Smooth muscle cell (in vitro differentiated cells): ENCODE measurements at regions not wholly inside any gene's neighbourhood (a gene's known extent, or its start where the extent isn't known, plus 50 kb on each side); places are given as distances from the start of the nearest gene placed in this dataset.
A peak's percentile ranks its signal among the peaks of the same experiment; 100 is the strongest.

ENCODE experiments used
- DNase-seq: peaks from one replicate; lab custom pipeline; 2025; ENCODE audit not compliant: unreplicated experiment; lab: John Stamatoyannopoulos, UW
- H2AFZ ChIP-seq: fragments of 200-600 bp; sonication (generic); 2 replicates; pipeline ENCODE4 v1.6.0; 2016; ENCODE audit warnings: antibody characterized with exemption, low read depth, mild to moderate bottlenecking
- H3F3A ChIP-seq: fragments of 200-600 bp; sonication (generic); 2 replicates; pipeline ENCODE4 v1.6.0; 2017; ENCODE audit warnings: antibody characterized with exemption, low read depth
- H3K27ac ChIP-seq: fragments of 200-600 bp; sonication (generic); 2 replicates; pipeline ENCODE4 v1.5.1; 2016; ENCODE audit warnings: low read depth, mild to moderate bottlenecking
- H3K27me3 ChIP-seq: fragments of 200-600 bp; sonication (generic); 2 replicates; pipeline ENCODE4 v1.6.1; 2016; ENCODE audit warnings: low read depth, mild to moderate bottlenecking
- H3K36me3 ChIP-seq: fragments of 200-600 bp; sonication (generic); 2 replicates; pipeline ENCODE4 v1.5.1; 2016; ENCODE audit warnings: low read depth
- H3K4me1 ChIP-seq: fragments of 200-600 bp; sonication (generic); 2 replicates; pipeline ENCODE4 v1.5.1; 2016; ENCODE audit warnings: low read depth
- H3K4me2 ChIP-seq: fragments of 200-600 bp; sonication (generic); 2 replicates; pipeline ENCODE4 v1.6.0; 2016; ENCODE audit warnings: mild to moderate bottlenecking
- H3K4me3 ChIP-seq: fragments of 200-600 bp; sonication (generic); 2 replicates; pipeline ENCODE4 v1.5.1; 2016; ENCODE audit warnings: mild to moderate bottlenecking
- H3K79me2 ChIP-seq: fragments of 200-600 bp; sonication (generic); 2 replicates; pipeline ENCODE4 v1.6.0; 2016; ENCODE audit warnings: low read depth, mild to moderate bottlenecking
- H3K9ac ChIP-seq: fragments of 200-600 bp; sonication (generic); 2 replicates; pipeline ENCODE4 v1.6.0; 2016; ENCODE audit warnings: low read depth
- H3K9me3 ChIP-seq: fragments of 200-600 bp; sonication (generic); replicated peaks from 2 replicates; pipeline ENCODE4 v1.5.1; 2016; ENCODE audit warnings: low read depth
- H4K20me1 ChIP-seq: fragments of 200-600 bp; sonication (generic); 2 replicates; pipeline ENCODE4 v1.6.0; 2016; ENCODE audit warnings: low read depth
- WGBS: methylation state at CpG from one replicate; pipeline ENCODE4 v1.1.7; 2016; ENCODE audit warnings: low lambda C conversion rate; 5-methylcytosine and 5-hydroxymethylcytosine counted together
- TF ChIP-seq, protein P1 (sequence below): fragments of 200-600 bp; sonication (generic); IDR thresholded peaks from 2 replicates; pipeline ENCODE4 v1.5.1; 2017; ENCODE audit warnings: borderline replicate concordance, mild to moderate bottlenecking, antibody characterized with exemption; ENCODE audit not compliant: insufficient read depth, poor library complexity, severe bottlenecking

DNA sequence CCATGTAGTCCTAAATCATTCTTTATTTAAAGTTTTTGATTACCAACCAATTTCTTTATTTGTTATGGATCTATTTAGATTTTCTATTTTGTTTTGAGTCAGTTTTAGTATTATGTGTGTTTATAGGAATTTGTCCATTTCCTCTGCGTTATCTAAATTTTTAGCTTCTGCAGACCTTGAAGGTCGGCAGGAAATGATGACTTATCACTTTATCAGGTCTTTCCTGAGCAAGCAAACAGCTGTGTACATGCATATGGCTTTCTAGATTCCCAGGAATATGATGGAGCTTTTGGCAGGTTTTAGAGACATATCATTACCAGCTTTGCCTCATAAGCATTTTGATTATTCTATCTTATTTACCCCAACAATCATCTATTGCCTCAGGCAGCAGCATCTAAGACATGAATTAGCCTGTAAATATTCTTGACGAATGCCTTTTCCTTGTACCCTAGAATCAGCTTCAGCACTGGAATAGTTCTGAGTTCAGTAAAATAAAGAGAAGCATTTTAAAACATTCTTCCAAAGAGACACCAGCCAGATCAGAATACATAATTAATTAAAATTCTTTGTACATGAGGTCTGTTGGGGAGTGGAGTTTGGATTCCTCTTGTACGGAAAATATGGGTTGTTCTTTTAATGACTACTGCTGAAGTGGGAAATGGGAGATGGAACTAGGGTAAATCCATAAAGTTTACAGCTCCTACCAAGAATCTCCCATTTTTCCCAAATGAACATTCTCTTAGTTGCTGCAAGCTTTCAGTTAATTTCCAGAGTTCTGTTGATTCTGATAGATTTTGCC, 408.8 kb upstream of the SEMA3C start:
- TF ChIP-seq, protein P1, sequence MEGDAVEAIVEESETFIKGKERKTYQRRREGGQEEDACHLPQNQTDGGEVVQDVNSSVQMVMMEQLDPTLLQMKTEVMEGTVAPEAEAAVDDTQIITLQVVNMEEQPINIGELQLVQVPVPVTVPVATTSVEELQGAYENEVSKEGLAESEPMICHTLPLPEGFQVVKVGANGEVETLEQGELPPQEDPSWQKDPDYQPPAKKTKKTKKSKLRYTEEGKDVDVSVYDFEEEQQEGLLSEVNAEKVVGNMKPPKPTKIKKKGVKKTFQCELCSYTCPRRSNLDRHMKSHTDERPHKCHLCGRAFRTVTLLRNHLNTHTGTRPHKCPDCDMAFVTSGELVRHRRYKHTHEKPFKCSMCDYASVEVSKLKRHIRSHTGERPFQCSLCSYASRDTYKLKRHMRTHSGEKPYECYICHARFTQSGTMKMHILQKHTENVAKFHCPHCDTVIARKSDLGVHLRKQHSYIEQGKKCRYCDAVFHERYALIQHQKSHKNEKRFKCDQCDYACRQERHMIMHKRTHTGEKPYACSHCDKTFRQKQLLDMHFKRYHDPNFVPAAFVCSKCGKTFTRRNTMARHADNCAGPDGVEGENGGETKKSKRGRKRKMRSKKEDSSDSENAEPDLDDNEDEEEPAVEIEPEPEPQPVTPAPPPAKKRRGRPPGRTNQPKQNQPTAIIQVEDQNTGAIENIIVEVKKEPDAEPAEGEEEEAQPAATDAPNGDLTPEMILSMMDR: no peak
- WGBS: 72% methylated on average over 4 of the region's 4 CpGs
- Histone ChIP-seq H3K4me3 (no peak overlapping the region), H3K4me1 (peaks cover 8% of the 10 kb centered on the region), H2AFZ (peak overlapping the region; percentile 16), H3K27me3 (no peaks in the 10 kb centered on the region), H3F3A (peaks cover 3% of the 10 kb centered on the region), H3K27ac (no peak overlapping the region), H3K9ac (no peak overlapping the region), H3K36me3 (no peaks in the 10 kb centered on the region), H3K9me3 (no peaks in the 10 kb centered on the region), H4K20me1 (no peaks in the 10 kb centered on the region), H3K79me2 (no peaks in the 10 kb centered on the region), H3K4me2 (peak overlapping the region; percentile 1)
- DNase-seq: no peak

DNA sequence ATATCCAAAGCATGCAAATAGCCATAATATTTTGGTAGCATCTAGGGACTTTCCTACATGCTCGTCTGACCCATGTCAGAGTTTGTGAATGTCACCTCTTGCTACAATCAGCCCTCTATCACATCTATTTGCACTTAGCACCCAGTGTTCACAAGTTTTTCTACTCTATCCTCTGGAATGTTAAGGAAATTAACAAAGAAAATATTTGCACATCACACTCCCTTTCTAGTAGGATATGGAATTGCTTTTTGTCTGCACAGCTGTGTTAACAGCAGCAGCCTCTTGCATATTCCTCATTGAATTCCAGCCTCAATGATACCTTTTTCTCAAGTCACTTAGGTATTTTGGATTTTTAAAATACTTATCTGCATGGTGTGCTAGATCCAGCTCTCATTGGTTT, 403.1 kb upstream of the SEMA3C start:
- H2AFZ ChIP-seq: no peak overlapping the region
- no peaks in the 10 kb centered on the region for H3F3A ChIP-seq
- no peaks in the 10 kb centered on the region for H3K36me3 ChIP-seq
- no peaks in the 10 kb centered on the region for H3K4me1 ChIP-seq
- TF ChIP-seq, protein P1: no peak
- no peaks in the 10 kb centered on the region for H4K20me1 ChIP-seq
- H3K4me3 ChIP-seq: no peak overlapping the region
- DNase-seq: no peak
- H3K79me2 ChIP-seq: no peaks in the 10 kb centered on the region
- H3K4me2 ChIP-seq: no peak overlapping the region
- H3K9me3 ChIP-seq: no peaks in the 10 kb centered on the region
- no peaks in the 10 kb centered on the region for H3K27me3 ChIP-seq
- no peak overlapping the region for H3K9ac ChIP-seq
- 88% methylated on average over 1 of the region's 1 CpG for WGBS
- H3K27ac ChIP-seq: no peak overlapping the region

DNA sequence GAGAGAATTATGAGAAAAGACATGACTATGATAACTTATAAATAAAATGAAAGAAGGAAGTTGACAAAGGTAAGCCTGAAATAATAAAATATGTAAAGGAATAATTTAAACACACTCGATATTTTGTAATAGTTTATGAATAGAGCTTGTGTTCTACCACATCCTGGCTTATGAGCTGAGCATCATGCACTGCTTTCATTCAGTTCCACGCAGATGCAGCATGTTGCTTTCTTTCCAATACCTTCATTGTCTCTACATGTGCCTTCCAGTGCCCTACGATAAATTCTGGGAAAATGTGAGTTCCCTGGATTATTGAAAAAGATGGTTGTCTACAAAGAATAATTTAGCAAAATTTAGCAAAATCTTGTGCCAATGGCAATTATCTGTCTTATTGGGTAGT, 398.9 kb upstream of the SEMA3C start:
- no peaks in the 10 kb centered on the region for H3K36me3 ChIP-seq
- H3K27ac ChIP-seq: no peak overlapping the region
- H2AFZ ChIP-seq: no peak overlapping the region
- no peak for DNase-seq
- no peaks in the 10 kb centered on the region for H3K79me2 ChIP-seq
- H3K9ac ChIP-seq: no peak overlapping the region
- H3K4me3 ChIP-seq: no peak overlapping the region
- no peaks in the 10 kb centered on the region for H3K4me1 ChIP-seq
- H3K27me3 ChIP-seq: no peaks in the 10 kb centered on the region
- no peaks in the 10 kb centered on the region for H4K20me1 ChIP-seq
- H3F3A ChIP-seq: no peaks in the 10 kb centered on the region
- no peak overlapping the region for H3K4me2 ChIP-seq
- WGBS: 88% methylated on average over 3 of the region's 3 CpGs
- TF ChIP-seq, protein P1: no peak
- no peaks in the 10 kb centered on the region for H3K9me3 ChIP-seq
